GM10266 (cell line): ENCODE measurements at regions not wholly inside any gene's neighbourhood (a gene's known extent, or its start where the extent isn't known, plus 50 kb on each side); places are given as distances from the start of the nearest gene placed in this dataset.

Experiments
- DNase-seq: peaks from one replicate; pipeline ENCODE4 v3.0.0; 2012; ENCODE audit errors: extremely low spot score
- TF ChIP-seq, protein P1 (sequence below): IDR thresholded peaks from 2 replicates; pipeline ENCODE4 v1.5.1; 2012; ENCODE audit warnings: mild to moderate bottlenecking, low read depth; ENCODE audit not compliant: control insufficient read depth, insufficient read depth; ENCODE audit errors: missing control alignments

DNA sequence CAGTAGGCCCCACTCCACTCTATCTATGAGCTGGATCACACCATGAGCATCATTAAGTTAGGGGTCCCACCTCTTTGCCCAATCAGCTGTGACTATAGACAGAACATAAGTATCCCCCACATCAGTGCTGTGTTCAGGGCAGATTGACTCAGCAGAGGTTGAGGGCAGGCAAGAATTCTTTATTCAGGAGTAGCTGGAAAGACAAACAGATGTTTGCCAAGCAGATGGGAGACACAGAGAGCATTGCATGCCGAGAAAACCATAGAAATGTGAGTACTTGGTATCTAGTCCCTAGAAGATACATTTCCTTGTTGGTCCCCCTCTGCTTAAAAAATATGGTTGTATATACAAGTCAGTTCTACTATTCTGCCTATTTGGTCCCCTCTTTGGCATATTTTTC, 440.8 kb downstream of the RAP2B start:
- DNase-seq: no peak
- TF ChIP-seq, protein P1, sequence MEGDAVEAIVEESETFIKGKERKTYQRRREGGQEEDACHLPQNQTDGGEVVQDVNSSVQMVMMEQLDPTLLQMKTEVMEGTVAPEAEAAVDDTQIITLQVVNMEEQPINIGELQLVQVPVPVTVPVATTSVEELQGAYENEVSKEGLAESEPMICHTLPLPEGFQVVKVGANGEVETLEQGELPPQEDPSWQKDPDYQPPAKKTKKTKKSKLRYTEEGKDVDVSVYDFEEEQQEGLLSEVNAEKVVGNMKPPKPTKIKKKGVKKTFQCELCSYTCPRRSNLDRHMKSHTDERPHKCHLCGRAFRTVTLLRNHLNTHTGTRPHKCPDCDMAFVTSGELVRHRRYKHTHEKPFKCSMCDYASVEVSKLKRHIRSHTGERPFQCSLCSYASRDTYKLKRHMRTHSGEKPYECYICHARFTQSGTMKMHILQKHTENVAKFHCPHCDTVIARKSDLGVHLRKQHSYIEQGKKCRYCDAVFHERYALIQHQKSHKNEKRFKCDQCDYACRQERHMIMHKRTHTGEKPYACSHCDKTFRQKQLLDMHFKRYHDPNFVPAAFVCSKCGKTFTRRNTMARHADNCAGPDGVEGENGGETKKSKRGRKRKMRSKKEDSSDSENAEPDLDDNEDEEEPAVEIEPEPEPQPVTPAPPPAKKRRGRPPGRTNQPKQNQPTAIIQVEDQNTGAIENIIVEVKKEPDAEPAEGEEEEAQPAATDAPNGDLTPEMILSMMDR: no peak

DNA sequence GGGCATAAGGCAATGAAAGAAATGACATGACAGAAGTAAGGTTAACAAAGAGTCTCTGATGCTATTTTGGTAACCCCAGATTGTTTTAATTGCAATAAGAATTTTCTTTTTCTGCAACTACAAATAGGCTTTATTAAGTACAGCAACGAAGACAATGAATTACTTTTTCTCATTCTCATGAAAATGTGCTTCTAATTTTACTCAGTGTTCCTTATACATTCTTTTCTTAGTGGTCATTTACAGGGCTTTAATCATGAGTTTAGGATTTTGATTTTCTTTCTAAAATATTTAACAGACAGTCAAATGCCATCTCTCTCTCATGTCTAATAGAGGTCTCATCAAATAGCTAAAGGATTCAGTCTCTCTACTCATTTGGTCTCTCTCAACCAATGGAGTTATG, 452.1 kb downstream of the RAP2B start:
- no peak for DNase-seq

DNA sequence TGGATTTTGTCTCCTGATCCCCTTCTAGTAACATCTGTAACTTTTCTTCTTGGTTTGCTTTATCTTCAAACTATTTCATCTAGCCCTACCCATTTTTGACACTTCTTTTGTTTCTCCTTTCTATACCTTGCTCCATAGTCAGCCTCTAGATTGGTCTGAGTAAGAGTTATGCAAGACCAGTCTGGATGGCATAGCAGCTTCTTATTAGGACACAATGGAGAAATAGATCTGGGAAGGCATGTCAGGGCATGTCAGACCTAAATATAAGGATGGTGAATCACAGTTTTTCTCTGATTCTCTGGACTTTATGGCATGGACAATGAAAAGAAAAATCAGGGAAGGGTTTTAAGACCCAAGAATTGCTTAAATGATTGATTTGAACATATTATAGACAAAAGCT, 452.5 kb downstream of the RAP2B start:
- TF ChIP-seq, protein P1: no peak
- DNase-seq: no peak

More for the DNA sequence above, 452.1 kb downstream of the RAP2B start:
- TF ChIP-seq, protein P1: no peak

DNA sequence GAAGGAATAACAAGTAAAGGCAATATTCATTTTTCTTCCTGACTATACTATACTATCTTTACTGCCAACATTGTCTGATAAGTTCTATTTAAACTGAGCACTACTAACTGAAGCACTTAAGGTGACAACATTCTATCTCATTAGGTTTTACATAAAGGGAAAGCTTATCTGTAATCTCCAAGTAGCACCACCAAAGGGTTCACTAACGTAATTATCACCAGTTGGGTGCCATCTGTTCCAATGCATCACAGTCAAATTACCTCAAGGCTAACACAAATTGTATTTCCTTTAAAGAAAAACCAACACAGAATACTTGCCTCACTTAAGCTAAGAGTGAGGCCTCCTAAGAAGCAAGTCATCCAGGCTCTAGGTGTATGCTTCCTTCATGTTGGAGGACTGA, 453.8 kb downstream of the RAP2B start:
- no peak for DNase-seq
- TF ChIP-seq, protein P1: no peak

DNA sequence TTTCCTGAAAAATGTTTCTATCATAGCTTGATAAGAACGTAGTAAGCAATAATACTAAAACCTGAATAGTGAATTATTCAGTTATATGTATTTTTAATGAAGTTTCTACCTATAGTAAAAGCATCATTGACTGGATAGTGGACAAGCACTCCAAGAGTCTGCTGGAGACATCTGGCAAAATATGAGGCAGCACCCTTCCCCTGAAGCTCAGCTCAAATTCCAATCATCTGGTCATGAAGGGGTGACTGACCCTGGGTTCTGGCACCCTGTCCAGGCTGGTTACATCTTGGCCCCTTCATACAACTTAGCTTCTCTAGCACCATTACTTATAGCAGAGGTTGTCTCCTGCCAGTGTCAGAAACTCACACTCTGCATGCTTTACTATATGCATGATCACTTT, 455.4 kb downstream of the RAP2B start:
- TF ChIP-seq, protein P1: no peak
- no peak for DNase-seq

DNA sequence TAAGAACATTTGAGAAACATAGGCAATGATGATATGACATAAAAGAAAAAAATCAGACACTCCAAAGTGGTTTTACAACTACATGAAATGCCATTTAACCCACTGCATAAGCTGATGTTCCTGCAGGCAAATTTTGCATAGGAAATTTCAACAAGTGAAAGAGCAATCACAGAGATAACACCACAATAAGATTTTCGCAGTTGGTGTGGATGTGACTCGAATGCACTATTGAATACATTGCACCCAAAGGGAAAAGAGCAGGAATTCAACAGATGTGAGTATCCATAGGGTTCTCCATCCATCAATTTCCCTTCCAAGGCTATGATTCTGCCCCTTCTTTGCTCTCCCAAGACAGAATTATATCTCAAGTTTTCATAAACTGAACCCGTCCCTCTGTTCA, 456.1 kb downstream of the RAP2B start:
- TF ChIP-seq, protein P1: no peak
- no peak for DNase-seq

DNA sequence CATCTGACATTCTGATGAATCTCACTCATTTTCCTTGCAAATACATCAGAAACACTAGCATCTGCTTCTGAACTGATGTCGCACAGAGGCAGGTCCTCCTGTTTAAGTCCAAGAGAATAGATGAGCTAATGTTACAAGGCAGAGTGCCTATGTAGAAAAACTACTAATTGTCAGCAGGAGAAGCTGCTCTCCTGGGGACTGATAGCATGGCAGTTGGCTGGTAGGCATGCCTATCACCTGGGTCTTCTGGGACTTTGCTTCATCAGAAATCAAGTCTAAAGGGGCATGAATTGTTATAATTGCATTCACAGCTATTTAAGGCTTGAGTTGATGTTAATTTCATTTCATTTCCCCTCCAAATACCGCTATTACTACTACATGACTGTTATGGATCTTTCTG, 457.2 kb downstream of the RAP2B start:
- no peak for DNase-seq
- TF ChIP-seq, protein P1: no peak
